SK-N-SH treated with all-trans-retinoic acid at 6 μM for 48 hours (cell line): ENCODE measurements at regions not wholly inside any gene's neighbourhood (a gene's known extent, or its start where the extent isn't known, plus 50 kb on each side); places are given as distances from the start of the nearest gene placed in this dataset.

Experiments used
- ATAC-seq: fragments of 200-7000 bp; cut with Tn5 transposase; 3 replicates; pipeline ENCODE4 v1.9.1; 2020; ENCODE audit warnings: mild to moderate bottlenecking, moderate library complexity
- CREB5 ChIP-seq: fragments of 250-450 bp; sonication (Bioruptor Pico); IDR thresholded peaks from 2 replicates; pipeline ENCODE4 v1.5.1; 2020; ENCODE audit warnings: low read depth, mild to moderate bottlenecking, moderate library complexity
- CSRNP3 ChIP-seq: fragments of 250-450 bp; sonication (Bioruptor Pico); IDR thresholded peaks from 2 replicates; pipeline ENCODE4 v1.5.1; 2021; ENCODE audit warnings: mild to moderate bottlenecking, moderate library complexity
- ESRRG ChIP-seq: fragments of 250-450 bp; sonication (Bioruptor Pico); IDR thresholded peaks from 2 replicates; pipeline ENCODE4 v1.6.1; 2021; ENCODE audit warnings: mild to moderate bottlenecking
- ISL1 ChIP-seq: fragments of 250-450 bp; sonication (Bioruptor Pico); IDR thresholded peaks from 2 replicates; pipeline ENCODE4 v2.1.2; 2022; ENCODE audit warnings: mild to moderate bottlenecking, moderate library complexity
- PATZ1 ChIP-seq: fragments of 250-450 bp; sonication (Bioruptor Pico); IDR thresholded peaks from 2 replicates; pipeline ENCODE4 v1.8.0; 2020; ENCODE audit warnings: mild to moderate bottlenecking, moderate library complexity, borderline replicate concordance
- POU6F1 ChIP-seq: fragments of 250-450 bp; sonication (Bioruptor Pico); IDR thresholded peaks from 2 replicates; pipeline ENCODE4 v1.8.0; 2021; ENCODE audit warnings: low read depth, mild to moderate bottlenecking, moderate library complexity, borderline replicate concordance
- RARB ChIP-seq: fragments of 250-450 bp; sonication (Bioruptor Pico); IDR thresholded peaks from 2 replicates; pipeline ENCODE4 v1.8.0; 2021; ENCODE audit warnings: mild to moderate bottlenecking, moderate library complexity
- SNAI2 ChIP-seq: fragments of 250-450 bp; sonication (Bioruptor Pico); IDR thresholded peaks from 2 replicates; pipeline ENCODE4 v1.5.0; 2020; ENCODE audit warnings: mild to moderate bottlenecking, moderate library complexity
- TCF4 ChIP-seq: fragments of 250-450 bp; sonication (Bioruptor Pico); IDR thresholded peaks from 2 replicates; pipeline ENCODE4 v1.8.0; 2021; ENCODE audit warnings: mild to moderate bottlenecking, moderate library complexity, borderline replicate concordance
- TSHZ2 ChIP-seq: fragments of 250-450 bp; sonication (Bioruptor Pico); IDR thresholded peaks from 2 replicates; pipeline ENCODE4 v1.5.0; 2020; ENCODE audit warnings: mild to moderate bottlenecking, moderate library complexity
- ZFP3 ChIP-seq: fragments of 250-450 bp; sonication (Bioruptor Pico); IDR thresholded peaks from 2 replicates; pipeline ENCODE4 v1.5.0; 2020; ENCODE audit warnings: mild to moderate bottlenecking, moderate library complexity
- ZFP30 ChIP-seq: fragments of 450-650 bp; formaldehyde crosslinking; IDR thresholded peaks from 2 replicates; pipeline ENCODE4 v1.5.0; 2022; ENCODE audit warnings: mild to moderate bottlenecking, moderate library complexity
- ZNF565 ChIP-seq: fragments of 450-650 bp; formaldehyde crosslinking; conservative IDR thresholded peaks from 2 replicates; pipeline ENCODE4 v1.5.0; 2020; ENCODE audit warnings: low read depth, mild to moderate bottlenecking, moderate library complexity
- ZNF8 ChIP-seq: fragments of 450-650 bp; formaldehyde crosslinking; IDR thresholded peaks from 2 replicates; pipeline ENCODE4 v1.5.0; 2020; ENCODE audit warnings: mild to moderate bottlenecking, moderate library complexity

GRCh38 chrX:79065696-79066095 lies 78.8 kb upstream of the GPR174 start (continued):
- TF ChIP-seq TSHZ2: no peak
- TF ChIP-seq SNAI2: no peak
- no peak for TF ChIP-seq TCF4 (CRISPR knock-in tag)
- no peak for TF ChIP-seq CSRNP3 (CRISPR knock-in tag)
- no peak for TF ChIP-seq ESRRG (CRISPR knock-in tag)
- no peak for TF ChIP-seq ZFP3
- no peak for TF ChIP-seq RARB (CRISPR knock-in tag)

GRCh38 chrX:79078114-79078513 lies 66.4 kb upstream of the GPR174 start:
- no peak for ATAC-seq

More at GRCh38 chrX:79078114-79078513, 66.4 kb upstream of the GPR174 start:
- TF ChIP-seq CREB5 (no peak), PATZ1 (CRISPR knock-in tag) (no peak), SNAI2 (no peak), ZNF8 (CRISPR knock-in tag) (no peak), ISL1 (CRISPR knock-in tag) (no peak), CSRNP3 (CRISPR knock-in tag) (no peak), ESRRG (CRISPR knock-in tag) (no peak), POU6F1 (CRISPR knock-in tag) (no peak), ZFP30 (no peak), ZNF565 (no peak)
- TF ChIP-seq, all 23 proteins: peak for 0
